ENCODE measurements at regions not wholly inside any gene's neighbourhood (a gene's known extent, or its start where the extent isn't known, plus 50 kb on each side); places are given as distances from the start of the nearest gene placed in this dataset.
A peak's percentile ranks its signal among the peaks of the same experiment; 100 is the strongest.

DNA sequence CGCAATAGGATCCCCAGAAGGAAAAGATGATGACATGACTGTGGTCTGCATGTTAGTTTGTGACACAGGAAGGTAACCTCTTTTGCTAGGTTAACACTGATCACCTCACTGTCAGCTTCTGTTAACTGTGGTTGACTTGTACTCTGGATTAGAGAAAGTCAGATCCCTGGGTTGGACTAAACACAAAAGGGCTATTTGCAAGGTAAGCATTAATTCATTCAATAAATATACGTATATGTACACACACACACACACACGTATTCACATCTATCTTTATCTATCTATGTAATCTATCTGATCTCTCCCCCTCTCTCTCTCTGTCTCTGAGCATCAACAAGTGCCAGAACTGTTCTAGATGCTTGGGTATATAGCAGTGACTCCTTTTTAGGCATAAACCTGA, 136.1 kb upstream of the SNX19 start:
- no peak for DNase-seq (ENCODE audit: low spot score)

- DNase-seq (ENCODE audit: low spot score): no peak
Observed at GRCh38 chr11:131056036-131056435, 139.8 kb upstream of the SNX19 start.

GRCh38 chr11:131063638-131064037, 147.4 kb upstream of the SNX19 start:
- no peak for DNase-seq (ENCODE audit: low spot score)

- peak; percentile 67 for DNase-seq (ENCODE audit: low spot score)
Observed at GRCh38 chr11:131064373-131064991, 148.2 kb upstream of the SNX19 start.

DNA sequence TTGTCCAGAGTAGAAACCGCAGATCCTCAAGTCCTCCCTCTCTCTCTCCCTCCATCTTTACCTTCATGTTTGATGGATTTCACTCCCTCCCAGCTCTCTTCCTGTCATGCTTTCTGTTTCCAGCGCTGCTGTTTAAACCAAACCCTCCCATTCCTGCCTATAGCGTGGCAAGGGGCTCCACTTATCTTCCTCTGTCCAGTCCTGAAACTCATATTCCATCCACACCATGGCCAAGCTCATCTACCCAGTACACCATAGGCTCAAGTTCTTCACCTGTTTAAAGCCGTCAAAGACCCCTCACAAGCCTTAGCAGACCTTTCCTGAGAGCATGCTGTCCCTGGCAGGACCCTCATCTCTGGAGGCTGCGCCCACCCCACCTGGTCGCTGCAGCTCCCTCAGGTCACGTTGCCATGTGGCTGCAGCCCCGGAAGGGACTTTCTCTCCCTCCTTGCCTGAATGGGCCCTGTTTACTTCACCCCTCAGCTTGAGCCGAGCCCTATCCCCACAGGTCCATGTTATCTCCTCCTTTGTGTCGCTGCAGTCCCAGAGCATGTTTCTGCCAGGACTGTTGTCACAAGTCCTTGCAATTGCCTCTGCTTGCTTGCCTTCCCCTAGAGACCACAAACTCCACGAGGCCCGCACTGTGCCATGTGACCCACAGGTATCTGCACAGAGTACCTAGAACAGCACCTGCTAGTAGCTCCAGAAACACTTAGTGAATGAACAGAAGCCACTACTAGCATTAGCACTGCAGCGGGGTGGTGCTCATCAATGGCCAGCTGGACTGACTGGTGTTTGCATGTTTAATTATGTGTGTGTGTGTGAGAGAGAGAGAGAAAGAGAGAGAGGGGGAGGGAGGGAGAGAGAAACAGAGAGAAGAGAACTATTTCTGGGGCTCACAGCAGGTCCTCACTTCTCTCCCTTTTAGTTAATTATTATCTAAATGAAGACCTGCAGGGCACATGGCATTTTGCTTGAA, 149.4 kb upstream of the SNX19 start:
- DNase-seq (ENCODE audit: low spot score): no peak

DNA sequence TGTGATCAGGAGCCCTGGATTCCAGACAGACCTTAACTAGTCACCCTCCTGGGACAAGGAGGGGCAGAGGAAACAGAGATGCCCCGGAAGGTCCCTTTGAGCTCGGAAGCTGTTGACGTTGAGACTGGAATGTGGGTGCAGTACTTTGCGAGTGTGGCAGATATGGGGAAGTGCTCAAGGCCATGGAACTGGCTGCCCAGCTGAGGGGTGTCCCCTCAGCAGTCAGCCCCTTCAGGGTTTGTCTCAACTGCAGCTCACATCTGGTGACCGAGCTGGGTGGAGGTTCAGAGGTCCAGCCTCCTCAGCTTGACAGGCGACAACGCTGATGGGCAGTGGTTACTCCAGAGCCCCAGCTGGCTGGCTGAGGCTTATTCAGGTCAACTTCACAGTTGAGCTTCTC, 150.3 kb upstream of the SNX19 start:
- DNase-seq (ENCODE audit: low spot score): no peak

- no peak for DNase-seq (ENCODE audit: low spot score)
Observed at GRCh38 chr11:131070365-131070764, 154.1 kb upstream of the SNX19 start.

DNA sequence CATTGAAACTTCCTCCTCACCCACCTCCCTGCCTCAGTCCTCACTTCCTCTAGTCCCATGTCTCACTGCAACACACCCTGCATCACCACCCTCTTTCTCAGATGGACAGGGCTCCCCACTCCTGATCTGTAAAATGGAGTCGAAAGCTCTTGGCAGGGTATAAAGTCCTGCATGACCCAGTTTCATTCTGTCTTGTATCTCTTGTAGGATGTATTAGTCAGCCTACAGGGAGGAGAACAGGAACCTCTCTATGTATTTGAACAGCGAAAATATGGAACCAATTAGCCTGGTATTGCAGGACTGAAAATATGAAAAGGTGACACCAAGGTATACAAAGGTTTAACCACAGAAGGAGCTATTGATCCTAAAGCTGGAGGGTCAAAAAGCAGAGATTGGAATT, 156.9 kb upstream of the SNX19 start:
- DNase-seq (ENCODE audit: low spot score): no peak

DNA sequence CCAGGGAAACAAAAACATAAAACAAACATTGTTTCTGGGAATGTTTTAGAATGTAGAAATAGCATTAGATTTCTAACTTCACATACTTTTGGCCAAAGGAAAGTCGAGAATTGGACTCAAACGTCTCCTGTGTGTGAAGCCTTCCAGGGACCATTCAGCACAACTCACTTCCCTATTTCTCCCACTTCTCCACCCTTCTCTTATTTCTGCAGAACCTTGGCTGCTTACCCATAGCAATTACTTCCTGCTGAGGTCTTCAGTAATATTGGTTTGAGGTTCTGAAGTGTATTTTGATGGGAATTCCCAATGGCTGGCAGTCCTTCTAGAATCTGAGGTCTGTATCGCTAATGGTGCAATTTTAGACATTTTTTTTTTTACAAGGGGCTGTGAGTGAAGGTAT, 158.3 kb upstream of the SNX19 start:
- no peak for DNase-seq (ENCODE audit: low spot score)

GRCh38 chr11:131077340-131077739, 161.1 kb upstream of the SNX19 start:
- DNase-seq (ENCODE audit: low spot score): no peak

DNA sequence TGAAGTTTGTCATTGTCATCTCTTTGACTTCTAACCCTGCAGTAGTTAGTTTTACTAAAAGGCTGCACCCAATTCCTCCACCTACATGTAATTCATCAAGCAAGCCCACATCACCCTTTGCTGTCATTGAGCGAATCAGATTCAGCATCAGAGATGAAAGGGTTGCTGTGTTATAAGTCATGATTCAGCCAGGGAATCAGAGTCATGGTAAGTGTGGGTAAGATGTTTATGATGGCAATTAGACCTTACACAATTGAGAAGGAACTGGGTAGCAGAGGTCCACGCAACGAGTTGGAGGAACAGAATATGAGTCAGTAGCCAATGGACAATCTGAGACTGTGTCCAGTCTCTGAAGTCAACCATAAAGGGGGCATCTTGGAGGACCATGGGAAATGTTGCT, 162.8 kb upstream of the SNX19 start:
- no peak for DNase-seq (ENCODE audit: low spot score)

- no peak for DNase-seq (ENCODE audit: low spot score)
Observed at GRCh38 chr11:131089727-131090245, 173.5 kb upstream of the SNX19 start.

- no peak for DNase-seq (ENCODE audit: low spot score)
Observed at GRCh38 chr11:131092469-131092868, 176.2 kb upstream of the SNX19 start.

GRCh38 chr11:131094827-131095226, 178.5 kb upstream of the SNX19 start:
- DNase-seq (ENCODE audit: low spot score): no peak

GRCh38 chr11:131095511-131096185, 179.4 kb upstream of the SNX19 start:
- no peak for DNase-seq (ENCODE audit: low spot score)

DNA sequence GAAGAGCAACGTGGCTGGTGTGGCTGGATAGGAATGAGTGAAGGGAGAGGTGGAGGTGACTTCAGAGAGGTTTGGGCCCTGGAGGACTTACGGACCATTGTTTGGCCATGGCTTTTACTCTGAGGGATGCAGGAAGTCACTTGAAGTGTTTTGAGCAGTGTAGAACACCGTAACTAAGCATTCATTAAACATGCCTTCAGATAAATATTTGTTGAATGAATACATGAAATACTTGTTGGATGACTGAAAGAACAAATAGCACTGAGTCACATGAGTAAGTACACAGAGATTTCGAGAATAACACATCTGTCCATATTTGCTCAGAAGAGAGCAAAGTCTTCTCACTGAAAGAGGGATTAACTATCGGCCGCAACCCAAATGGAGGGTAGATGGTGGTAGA, 182.7 kb upstream of the SNX19 start:
- DNase-seq (ENCODE audit: low spot score): no peak

DNA sequence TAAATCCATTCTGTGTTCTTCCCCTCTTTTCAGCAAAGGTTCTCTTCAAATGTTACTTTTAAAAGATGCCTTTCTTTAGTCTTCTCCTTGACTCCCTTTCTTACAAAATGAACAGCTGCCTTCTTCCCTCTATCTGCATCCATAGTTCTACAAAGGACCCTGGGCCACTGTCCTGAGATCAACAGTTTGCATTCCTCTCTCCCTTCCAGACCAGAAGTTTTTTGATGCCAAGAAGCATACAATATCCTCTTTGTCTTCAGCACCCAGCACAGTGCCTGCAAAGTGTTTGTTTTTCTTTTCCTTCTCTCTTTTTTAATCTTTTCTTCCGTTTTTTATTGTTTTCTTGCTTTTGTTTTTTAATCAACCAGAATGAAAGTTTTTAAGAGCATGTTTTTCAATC, 183.5 kb upstream of the SNX19 start:
- DNase-seq (ENCODE audit: low spot score): no peak

DNA sequence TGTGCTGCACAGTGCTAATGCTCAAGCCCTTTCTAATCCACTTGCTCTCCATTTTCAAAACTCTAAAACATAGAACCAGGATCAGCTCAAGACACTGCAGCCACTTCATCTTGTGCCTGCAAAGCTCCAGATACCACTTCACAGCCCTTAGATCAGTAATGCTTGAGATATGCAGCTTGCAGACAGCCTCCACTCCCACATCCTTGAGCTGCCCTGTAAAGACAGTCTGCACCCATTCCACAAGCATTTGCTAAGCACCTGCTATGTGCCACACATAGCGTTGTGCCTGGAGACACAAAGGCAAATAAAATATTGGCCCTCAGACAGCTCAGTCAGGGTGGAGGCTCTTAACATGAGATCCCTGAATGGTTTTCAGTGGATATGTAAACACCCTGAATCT, 192.5 kb upstream of the SNX19 start:
- no peak for DNase-seq (ENCODE audit: low spot score)

- no peak for DNase-seq (ENCODE audit: low spot score)
Observed at GRCh38 chr11:131109257-131109656, 193.0 kb upstream of the SNX19 start.

DNA sequence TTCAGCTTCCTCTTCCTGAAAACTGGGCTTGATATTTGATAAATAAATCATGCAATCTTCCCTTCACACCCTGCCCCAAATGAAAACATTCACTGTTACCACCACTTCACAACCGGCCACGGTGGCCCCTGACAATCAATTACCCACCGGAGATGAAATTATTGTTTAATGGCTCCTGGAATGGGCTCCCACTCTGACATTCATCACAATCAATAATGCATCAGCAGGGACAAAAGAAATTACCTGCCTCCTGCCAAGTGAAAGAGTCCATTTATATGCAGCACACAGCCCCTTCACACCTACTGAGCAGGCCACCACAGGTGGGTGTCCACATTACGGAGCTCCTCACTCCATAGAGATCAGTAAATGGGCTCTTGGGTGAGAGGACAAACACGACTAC, 193.5 kb upstream of the SNX19 start:
- DNase-seq (ENCODE audit: low spot score): no peak

DNA sequence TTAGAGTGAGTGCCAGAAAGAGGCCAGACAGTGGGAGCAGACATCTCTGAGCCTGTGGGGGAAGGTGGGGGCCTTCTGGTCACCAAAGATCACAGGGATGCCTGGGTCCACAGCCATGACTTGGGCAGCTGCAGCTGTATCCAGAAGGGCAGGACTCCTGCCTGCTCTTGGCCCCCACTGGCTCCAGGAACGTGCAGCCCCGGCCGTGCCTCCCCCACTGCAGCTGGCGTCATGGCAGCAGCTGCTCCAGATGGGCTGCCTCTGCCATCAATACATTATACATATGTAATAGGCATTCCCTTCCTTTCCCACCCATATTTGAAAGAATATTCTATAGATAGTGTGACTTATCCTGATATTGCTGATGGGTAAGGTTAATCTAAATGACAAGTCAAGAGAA, 195.5 kb upstream of the SNX19 start:
- no peak for DNase-seq (ENCODE audit: low spot score)

- DNase-seq (ENCODE audit: low spot score): no peak
Observed at GRCh38 chr11:131118247-131118646, 202.0 kb upstream of the SNX19 start.

Data from HuH-7 (cell line).